Kidney glomerular epithelial cell (primary cell): ENCODE measurements at regions not wholly inside any gene's neighbourhood (a gene's known extent, or its start where the extent isn't known, plus 50 kb on each side); places are given as distances from the start of the nearest gene placed in this dataset.
A peak's percentile ranks its signal among the peaks of the same experiment; 100 is the strongest.

Experiments used
- DNase-seq: peaks from one replicate; lab custom pipeline; 2025; lab: John Stamatoyannopoulos, UW

DNA sequence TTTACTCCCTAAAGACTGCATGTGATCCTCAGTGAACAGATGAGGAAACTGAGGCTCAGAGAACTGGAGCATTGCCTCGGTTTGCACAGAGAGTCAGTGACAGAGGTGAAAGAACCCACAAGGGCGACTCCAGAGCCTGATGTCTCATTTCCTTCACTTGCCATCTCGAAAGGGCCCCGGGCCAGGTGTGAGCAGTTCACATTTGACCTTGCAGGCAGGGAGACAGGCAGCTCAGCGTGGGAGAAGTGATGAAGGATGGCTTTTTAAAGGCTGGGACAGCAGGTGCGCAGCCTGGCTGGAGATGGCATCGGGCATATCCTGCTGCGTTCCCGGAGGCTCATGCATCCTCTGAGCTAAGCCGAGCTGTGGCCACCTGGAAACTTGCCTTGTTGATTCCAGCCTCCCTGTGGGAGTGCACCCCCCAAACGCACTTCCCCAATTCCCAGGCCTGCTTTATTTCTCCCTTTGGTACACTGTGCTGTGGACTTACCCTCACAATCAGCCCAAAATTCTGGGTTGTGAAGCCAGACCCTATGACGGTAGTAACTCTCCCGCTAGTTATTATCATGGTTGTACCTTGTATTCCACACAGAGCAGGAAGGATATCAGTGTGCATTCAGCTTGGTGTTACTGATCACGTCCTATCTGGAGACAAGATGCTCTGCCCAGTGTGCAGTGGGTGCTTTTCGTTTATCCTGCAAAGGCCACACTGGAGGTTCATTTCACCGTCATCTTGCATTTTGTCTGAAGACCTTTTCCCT, 753.2 kb upstream of the EEF2KMT start:
- DNase-seq, result no peak

DNA sequence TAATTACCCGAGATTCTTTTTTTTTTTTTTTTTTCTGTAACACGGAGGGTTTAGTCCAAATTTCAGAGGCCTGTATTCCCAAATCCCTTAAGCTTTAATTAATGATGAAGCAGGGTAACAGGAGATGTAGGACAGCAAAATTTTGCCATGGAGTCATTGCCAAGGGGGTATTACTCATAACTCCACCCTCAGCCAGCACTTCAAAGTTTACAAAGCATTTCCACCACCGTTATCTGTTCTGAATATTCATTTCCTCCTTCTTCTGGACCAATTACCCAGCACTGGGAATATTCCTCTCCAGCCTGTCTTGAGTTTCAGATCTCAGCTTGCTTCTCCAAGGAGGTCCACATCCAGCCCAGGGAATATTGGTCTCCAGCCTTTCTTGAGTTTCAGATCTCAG, 747.5 kb upstream of the EEF2KMT start:
- peak; percentile 8 for DNase-seq

DNA sequence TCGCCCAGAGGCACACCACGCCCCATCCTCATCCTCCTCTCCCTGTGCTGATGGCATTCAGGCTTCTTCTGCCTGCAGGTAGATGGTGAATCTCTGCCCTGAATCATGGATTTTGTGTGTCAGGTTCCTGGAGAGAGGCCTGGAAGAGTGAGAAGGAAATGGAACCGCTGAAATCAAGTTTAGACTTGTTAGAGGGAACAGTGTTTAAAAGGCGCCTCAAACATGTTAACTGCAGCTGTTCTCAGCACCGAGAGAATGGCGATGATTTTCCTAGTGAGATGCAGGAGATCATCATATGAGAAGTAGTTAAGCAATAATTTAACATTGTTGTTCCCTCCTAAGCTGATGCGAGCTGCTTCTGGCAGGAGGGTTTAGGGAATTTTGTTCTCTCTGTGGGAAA, 744.4 kb upstream of the EEF2KMT start:
- DNase-seq, result no peak

DNA sequence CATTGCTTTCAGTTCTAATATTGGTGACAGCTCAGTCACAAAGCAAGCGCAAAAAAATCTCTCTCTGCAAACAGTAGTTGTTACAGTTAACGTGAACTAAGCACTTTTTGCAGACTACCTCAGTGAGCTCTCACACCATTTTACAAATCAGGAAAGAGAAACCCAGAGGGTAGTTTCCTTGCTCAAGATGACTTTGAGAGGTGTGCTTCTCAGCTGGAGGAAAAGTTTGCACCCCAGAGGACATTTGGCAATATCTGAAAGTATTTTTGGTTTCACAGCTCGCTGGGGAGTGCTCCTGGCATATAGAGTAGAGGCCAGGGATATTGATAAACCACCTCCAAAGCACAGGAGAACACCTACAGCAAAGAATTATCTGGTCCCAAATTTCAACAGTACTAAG, 741.1 kb upstream of the EEF2KMT start:
- DNase-seq, result no peak

DNA sequence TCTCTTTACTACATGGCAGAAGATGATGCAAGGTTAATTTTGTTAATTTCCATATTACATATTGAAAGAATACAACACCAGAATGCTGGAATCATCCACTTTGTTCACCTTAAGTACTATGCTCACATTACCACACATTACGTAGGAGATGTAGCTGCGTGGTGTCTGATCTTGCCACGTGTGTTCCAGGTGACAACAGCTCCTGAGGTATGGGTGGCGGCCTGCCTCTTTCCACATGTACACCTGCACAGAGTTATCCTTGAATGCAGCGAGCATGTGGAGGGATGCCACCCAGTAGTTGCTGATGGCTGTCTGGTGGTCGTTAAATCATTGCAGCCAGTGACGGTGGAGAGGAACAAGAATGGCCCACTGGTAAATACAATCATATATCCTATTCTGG, 740.5 kb upstream of the EEF2KMT start:
- DNase-seq, result no peak

DNA sequence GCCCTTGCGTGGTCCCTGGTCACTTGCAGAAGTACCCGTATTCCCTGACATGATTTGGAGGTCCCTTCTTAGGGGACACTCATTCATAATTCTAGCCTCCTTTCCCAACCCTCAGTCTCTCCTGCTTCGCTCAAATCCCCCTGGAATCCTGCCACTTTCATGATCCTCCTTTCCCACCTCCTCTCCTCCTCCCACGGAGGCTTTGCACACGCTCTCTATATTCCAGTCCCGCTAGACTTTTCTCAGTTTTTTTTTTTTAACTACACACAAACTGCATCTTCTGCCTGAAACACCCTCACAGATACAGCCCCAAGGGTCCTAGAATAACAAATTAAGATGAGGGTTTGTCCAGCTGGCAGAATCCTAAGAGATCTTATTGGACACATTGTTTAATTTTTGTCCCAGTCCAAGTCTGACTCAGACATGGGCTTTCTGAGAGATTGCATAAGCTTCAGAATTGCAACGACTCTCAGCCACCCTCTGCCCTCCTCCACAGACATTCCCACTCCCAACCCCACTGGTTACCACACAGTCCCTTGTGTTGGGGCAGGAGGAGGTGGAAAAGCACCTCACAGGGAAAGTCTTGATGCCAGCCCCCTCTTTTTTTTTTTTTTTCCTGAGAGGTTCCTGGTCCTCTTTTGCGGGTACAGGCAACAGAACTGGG, 739.5 kb upstream of the EEF2KMT start:
- DNase-seq, result peak; percentile 7

DNA sequence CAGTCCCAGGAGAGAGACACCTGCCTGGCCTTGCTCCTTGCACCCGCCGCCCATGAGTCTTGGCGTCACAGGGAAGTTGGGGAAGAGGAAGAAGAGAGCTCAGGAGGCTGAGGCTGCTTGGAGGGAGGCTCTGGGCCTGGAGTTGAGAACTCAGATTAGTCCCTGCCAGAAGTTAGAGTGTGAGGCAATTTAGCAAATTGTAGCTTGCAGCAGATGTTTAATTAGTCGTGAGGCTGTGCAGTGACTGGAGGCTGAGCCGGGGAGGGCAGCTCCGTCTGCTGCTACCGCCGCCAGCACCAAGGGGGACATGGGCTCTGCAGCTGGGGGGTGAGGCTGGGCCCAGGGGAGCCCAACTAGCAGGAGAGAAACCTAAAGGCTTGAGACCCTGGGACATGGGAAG, 738.3 kb upstream of the EEF2KMT start:
- DNase-seq, result no peak

DNA sequence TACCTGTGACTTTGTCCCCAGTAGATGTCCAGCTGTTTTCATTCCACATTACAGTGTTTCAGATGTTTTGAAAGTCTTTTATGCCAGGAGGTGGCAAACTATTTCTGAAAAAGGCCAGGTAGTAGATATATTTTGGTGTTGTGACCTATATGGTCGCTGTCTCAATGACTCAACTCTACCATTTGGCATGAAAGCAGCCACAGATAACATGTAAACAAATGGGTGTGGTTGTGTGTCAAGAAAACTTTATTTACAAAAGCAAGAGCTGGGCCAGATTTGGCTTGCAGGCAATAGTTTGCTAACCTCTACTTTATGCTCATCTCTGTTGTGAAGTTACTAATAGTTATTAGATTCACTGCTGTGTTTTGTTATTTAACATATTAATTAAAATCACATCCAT, 728.7 kb upstream of the EEF2KMT start:
- no peak for DNase-seq

DNA sequence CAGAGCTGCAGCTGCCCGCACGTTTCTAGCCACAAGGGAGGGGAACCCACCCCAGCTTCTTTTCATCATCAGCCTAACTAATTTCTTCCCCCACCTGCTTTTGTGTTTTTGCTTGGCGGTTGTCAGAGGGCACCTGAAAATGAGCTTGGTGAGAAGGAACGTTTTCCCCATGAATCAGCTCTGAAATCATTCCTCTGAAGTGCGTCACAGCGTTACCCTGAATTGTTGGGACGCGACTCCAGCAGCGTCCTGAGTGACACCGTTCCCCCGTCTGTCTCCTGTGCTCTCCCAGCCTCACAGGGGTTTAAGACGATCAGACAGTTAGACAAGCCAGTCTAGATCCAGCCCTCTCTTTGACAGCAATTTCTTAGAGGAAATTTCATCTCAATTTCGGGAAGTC, 722.9 kb upstream of the EEF2KMT start:
- DNase-seq, result peak; percentile 2

DNA sequence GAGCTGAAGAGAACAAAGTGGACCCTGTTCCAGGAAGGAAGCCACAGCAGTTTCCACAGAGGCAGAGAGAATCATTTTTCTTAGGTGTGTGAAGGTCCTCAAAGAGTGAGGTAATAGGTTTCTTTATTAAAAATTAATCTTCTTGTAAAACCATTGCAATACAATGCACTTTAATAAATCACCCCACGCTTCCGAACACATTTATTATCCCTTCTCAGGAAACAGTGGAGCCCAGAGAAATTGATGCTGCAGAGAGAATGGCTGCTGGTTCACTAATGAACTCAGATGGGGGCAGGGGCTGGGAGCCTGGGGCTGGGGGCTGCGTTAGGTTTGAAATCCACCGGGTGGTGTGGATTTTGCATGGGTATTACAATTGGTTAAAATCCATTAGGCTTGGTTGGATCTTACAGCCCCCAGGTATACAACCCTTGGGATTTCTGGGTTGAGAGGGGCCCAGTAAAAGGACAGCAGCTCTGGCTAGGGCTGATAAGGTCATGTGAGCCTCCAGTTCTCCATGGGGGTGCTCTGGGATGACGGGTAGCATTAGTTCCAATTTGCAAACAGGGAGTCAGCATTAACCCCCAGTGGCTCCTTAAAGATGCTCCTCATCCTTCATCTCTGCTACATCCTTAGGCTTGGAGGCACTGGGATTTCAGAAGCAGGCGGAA, 718.1 kb upstream of the EEF2KMT start:
- no peak for DNase-seq

DNA sequence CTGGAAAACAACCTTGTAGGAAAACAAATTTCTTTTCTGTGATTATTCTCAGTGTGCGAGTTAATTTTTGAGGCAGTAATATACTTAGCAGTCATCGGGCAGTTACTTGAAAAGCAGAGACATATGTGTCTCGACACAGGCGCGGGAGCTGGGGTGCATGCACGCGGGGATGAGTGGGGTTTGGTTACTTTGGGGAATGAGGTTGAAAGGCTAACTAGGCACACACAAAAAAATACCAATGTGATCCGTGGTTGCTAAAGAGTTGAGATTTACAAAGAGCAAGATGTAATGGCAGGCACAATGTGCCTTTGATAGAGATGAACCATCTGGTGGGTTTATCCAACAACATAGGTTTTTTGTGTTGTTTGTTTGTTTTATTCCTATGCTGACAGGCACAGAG, 703.8 kb upstream of the EEF2KMT start:
- DNase-seq, result no peak

DNA sequence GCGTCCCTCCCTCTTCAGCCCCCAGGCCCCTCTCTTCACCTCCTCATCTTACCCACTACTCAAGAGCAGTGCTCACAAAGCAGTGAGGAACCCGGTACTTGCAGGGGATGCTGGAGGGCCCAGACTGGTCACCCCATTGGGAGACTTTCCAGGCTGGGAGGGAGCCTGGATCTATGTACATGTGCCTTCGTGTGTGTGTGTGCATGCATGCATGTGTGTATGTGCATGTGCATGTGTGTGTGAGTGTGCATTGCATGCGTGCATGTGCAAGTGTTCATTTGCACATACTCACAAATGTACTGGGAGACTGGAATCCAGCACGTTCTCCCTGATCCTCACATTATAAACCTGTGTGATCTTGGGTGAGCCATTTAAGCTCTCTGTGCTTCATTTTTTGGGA, 696.0 kb upstream of the EEF2KMT start:
- DNase-seq, result no peak

DNA sequence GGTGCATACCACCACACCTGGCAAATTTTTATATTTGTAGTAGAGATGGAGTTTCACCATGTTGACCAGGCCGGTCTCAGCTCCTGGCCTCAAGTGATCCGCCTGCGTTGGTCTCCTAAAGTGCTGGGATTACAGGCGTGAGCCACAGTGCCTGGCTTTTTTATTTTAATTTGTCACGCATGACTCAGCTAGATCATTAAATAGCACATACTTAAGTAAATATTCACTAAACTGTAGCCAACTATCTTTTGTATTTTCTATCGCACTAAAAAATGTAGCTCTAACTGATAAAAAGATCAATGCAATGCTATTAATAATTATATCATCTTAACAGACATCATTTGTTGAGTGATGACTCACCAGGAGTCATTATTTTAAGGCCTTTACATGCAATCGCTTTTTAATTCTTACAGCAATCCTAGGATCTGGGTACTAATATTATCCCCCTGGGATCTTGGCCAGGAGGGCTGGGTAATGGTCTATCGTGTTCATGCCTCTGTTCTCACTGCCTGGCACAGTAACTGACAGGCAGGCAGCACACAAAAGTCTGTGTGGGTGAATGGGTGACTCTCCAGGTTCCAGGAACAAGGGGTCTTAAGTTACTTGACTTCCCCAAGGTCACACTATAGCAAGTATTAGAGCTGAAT, 693.5 kb upstream of the EEF2KMT start:
- DNase-seq, result no peak

DNA sequence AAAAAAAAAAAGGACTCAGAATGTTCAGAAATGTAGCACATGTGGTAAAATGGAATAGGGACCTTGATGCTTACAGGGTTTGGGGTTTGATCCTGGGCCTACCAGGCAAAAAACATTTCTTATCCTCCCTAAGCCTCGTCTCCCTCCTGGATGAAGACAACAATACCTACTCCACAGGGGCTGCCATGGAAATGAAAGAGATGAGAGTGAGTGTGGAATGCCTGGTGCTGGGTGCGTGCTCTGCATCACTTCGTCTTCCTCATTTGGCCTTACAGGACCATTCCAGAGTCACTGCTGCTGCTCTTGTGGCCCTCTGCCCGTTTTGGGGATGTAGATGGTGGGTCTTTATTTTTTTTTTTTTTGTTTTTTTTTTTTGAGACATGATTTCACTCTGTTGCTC, 692.9 kb upstream of the EEF2KMT start:
- no peak for DNase-seq

DNA sequence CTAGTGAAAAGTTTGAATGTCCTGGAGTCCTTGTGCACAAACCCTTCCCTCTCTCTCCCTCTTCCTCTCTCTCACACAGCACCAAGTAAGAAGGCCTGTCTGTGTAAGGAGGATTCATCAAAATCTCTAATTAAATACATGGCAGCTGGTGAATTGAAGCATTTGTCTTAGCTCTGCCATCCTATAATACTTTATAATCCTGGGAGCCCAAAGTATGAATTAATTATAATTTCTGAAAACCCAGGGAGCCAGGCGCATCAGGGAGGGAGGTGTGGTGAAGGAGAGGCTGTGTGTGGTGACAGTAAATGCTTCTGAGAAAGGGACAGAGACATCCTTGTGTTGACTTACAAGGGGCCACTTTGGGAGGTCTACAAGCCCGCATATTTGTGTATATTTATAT, 691.4 kb upstream of the EEF2KMT start:
- DNase-seq, result no peak

DNA sequence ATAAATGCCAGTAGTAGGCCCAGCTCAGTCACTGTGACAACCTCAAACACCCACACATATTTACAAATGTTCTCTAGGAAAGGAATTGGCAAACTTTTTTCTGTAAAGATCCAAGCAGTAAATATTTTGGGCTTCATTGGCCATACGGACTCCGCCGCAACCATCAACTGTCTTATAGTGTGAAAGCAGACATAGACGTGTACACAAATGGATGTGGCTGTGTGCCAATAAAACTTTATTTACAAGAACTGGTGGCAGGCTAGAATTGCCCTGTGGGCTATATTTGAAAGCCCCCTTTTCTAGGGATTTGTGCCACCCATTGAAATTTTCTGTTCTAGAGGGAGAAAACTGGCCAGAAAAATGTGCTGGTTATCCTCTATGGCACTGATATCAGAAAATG, 683.8 kb upstream of the EEF2KMT start:
- DNase-seq, result no peak

DNA sequence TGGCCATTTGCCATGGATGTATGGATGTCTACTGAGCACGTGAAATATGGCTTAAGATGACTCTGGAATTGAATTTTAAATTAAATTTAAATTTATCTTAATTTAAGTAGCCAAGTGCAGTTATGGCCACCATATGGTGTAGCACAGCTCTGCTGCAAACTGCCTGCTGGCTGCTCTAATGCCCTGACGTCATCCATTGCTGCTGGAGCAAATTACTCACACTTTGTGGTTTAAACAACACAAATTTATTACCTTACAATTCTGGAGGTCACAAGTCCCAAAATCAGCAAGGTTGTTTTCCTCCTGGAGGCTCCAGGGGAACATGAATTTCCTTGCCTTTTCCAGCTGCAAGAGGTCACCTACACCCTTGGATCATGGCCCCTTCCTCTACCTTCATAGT, 679.3 kb upstream of the EEF2KMT start:
- no peak for DNase-seq

DNA sequence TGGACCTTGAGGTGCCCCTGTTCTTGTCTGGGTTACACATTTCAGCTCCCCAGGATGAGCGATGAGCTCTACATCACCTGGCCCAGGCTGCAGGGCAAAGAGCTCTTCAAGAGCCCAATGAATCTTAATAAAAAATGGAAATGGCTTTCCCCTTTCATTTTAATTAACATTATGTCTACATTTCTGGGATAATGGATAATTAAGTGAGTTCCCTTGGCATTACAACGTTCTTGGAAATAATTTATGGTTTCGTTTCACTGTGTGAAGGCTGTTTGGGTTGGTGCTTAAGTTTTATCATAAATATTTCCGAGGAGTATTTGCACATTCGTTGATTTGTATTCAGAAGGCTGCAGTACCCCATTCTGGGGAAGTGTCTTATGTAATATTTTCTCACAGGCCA, 678.3 kb upstream of the EEF2KMT start:
- no peak for DNase-seq

DNA sequence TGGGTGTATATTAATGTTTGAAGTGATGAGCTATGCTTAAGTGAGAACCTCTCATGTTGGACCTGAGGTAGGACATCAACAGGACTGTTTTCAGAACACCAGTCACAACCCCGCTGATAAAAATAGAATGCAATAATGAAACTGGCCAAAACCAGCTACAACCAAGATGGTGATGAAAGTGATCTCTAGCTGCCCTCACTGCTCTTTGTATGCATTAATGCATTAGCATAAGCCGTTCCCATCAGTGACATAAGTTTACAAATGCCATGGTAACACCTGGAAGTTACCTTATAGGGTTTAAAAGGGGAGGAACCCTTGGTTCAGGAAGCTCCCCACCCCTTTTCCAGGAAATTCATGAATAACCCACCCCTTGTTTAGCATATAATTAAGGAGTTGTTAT, 672.5 kb upstream of the EEF2KMT start:
- no peak for DNase-seq

DNA sequence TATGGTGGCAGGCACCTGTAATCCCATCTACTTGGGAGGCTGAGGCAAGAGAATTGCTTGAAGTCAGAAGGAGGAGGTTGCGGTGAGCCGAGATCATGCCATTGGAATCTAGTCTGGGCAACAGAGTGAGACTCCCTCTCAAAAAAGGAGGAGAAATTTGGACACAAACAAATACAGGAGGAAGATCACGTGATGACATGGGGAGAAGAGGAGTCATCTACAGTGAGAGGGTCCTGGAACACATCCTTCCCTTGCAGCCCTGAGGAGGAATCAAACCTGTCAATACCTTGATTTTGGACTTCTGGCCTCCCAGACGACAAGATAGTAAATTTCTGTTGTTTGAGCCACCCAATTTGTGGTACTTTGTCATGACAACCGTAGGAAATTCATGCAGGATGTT, 671.9 kb upstream of the EEF2KMT start:
- no peak for DNase-seq

DNA sequence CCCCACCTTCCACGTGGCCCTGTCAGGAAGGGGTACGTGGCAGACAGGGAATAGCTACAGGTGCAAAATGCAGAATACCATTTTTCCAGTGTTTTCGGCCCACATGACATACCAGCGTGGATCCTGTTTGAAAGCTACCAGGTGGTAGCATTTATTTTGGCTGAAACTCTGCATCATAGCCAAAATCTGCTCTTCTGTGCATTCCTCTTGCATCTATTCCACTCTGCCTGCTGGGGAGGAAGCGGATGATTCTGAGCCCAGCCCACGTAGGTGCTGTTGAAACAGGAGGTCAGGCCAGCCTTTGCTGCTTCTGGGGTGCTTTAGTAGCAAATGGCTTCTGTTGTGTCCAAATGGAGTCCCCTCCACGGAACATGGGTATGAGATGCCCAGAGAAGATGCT, 670.9 kb upstream of the EEF2KMT start:
- DNase-seq, result no peak

DNA sequence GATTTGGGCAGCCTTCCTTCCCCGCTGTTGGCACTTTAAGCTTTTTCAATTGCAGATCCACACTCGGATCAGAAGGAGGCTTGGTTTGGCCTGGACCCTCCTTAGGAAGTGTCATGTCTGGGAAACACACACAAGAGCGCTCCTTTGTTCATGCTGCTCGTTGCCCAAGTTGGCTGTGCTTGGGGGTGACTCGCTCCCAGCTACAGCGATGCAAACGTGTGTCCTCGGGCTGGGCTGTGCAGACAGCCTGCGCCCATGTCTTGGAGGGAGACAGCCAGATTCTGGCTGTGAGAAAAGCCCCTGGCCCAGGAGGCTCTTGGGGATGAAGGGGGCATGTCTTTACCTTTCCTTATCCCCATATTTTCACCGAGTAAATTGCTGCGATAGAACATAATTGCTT, 665.6 kb upstream of the EEF2KMT start:
- DNase-seq, result no peak

DNA sequence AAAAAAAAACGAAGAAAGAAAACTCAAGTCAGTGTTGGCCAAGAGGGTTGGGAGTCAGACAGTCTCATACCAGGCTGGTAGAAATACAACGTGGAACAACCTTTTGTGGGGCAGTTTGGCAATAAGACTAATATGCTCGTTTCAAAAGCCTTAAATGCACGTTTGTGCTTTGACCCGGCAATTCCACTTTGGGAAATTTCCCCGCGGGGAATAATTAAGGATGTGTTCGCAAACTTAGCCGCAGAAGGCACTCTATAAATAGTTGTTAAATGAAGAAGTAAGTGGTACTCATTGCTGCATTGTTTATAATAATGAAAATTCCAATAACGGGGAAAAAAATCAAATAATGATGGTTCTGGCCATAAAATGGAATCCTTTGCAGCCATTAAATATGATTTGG, 664.8 kb upstream of the EEF2KMT start:
- DNase-seq, result no peak
